Esophagus muscularis mucosa (tissue), 4 donors: ENCODE measurements at regions not wholly inside any gene's neighbourhood (a gene's known extent, or its start where the extent isn't known, plus 50 kb on each side); places are given as distances from the start of the nearest gene placed in this dataset.

Experiments used
- EP300 ChIP-seq: sonication (generic); formaldehyde crosslinking; IDR thresholded peaks from one replicate; pipeline ENCODE4 v1.6.1; 2017; ENCODE audit warnings: antibody characterized with exemption
- POLR2A ChIP-seq: fragments of 450-650 bp; IDR thresholded peaks from one replicate; pipeline ENCODE4 v1.6.1; 2017; ENCODE audit warnings: antibody characterized with exemption, moderate library complexity, mild to moderate bottlenecking, low read depth
- TF ChIP-seq, protein P1 (sequence below), 3 experiments: fragments of 200-600 bp in 2 of 3; fragments of 450-650 bp in 1 of 3; sonication (generic) in 2 of 3; IDR thresholded peaks; one replicate each; pipeline ENCODE4 v1.5.1; 2017 to 2019; ENCODE audit warnings: antibody characterized with exemption in 3 of 3, mild to moderate bottlenecking in 2 of 3, moderate library complexity in 1 of 3

DNA sequence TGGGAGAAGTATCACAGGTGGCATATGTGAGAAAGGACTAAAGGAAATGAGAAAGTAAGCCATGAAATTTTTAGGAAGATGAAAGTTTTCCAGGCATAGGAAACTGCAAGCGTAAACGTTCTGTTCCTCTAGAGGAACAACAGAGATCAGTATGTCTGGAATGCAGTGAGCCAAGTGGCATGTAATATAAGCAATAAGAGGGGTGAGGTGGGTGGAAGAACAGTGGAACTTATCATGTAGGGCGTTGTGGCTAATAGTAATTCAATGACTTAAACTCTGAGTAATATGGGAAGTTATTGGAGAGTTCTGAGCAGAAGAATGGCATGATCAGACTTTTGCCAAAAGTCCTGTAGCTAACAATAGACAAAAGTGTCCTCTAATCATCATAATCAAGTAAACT, 902.9 kb downstream of the EPHA3 start:
- TF ChIP-seq, protein P1, sequence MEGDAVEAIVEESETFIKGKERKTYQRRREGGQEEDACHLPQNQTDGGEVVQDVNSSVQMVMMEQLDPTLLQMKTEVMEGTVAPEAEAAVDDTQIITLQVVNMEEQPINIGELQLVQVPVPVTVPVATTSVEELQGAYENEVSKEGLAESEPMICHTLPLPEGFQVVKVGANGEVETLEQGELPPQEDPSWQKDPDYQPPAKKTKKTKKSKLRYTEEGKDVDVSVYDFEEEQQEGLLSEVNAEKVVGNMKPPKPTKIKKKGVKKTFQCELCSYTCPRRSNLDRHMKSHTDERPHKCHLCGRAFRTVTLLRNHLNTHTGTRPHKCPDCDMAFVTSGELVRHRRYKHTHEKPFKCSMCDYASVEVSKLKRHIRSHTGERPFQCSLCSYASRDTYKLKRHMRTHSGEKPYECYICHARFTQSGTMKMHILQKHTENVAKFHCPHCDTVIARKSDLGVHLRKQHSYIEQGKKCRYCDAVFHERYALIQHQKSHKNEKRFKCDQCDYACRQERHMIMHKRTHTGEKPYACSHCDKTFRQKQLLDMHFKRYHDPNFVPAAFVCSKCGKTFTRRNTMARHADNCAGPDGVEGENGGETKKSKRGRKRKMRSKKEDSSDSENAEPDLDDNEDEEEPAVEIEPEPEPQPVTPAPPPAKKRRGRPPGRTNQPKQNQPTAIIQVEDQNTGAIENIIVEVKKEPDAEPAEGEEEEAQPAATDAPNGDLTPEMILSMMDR (IDR thresholded peaks at IDR 0.05), result no peak
- no peak for TF ChIP-seq POLR2A
- no peak for TF ChIP-seq EP300
